HCT116 (cell line): ENCODE measurements at regions not wholly inside any gene's neighbourhood (a gene's known extent, or its start where the extent isn't known, plus 50 kb on each side); places are given as distances from the start of the nearest gene placed in this dataset.

ENCODE experiments used
- ATAC-seq: fragments of 200-7000 bp; cut with Tn5 transposase; 2 replicates; pipeline ENCODE4 v1.9.1; 2020; ENCODE audit warnings: mild to moderate bottlenecking, moderate library complexity
- BruUV-seq: library from RNA; stranded (reverse); fragments of 400-500 nt; replicated peaks from 2 replicates; lab custom pipeline; 2021; lab: Mats Ljungman, UMichigan
- CTCF ChIA-PET: fragments of 300-600 bp; sonication (Branson Sonifier 250); formaldehyde crosslinking; loops from one replicate; lab custom pipeline; 2021; ENCODE audit warnings: antibody characterized with exemption; lab: Charles Lee
- POLR2A ChIA-PET: fragments of 300-600, 350-600 bp; sonication (Branson Sonifier 250); formaldehyde crosslinking; loops from one replicate; lab custom pipeline; 2021; ENCODE audit warnings: antibody characterized with exemption; lab: Charles Lee
- RAD21 ChIA-PET, 2 experiments: fragments of 300-600 bp; sonication (Branson Sonifier 250); formaldehyde crosslinking; loops; one replicate each; lab custom pipeline; 2023; ENCODE audit warnings: low total read pairs in 2 of 2; ENCODE audit not compliant: uncharacterized antibody in 2 of 2, unreplicated experiment in 2 of 2, low non-redundant PET in 1 of 2; lab: Charles Lee
- DNase-seq: peaks from one replicate; pipeline ENCODE4 v3.0.0-alpha.2; 2010; ENCODE audit warnings: low read depth, low spot score
- H2AFZ ChIP-seq: fragments of 200-600 bp; shearing (Covaris generic), sonication (generic); 2 replicates; pipeline ENCODE4 v1.6.1; 2017; ENCODE audit warnings: low read depth, mixed run types, mixed read lengths, antibody characterized with exemption, low read length; ENCODE audit not compliant: poor library complexity, severe bottlenecking
- H3K27ac ChIP-seq: 2 replicates; pipeline ENCODE4 v1.5.1; 2012; ENCODE audit warnings: low read depth, low read length
- H3K27me3 ChIP-seq: fragments of 200-600 bp; sonication (generic); 2 replicates; pipeline ENCODE4 v1.6.1; 2016; ENCODE audit warnings: mixed run types, low read length, mixed read lengths; ENCODE audit not compliant: insufficient read depth
- H3K36me3 ChIP-seq, 2 experiments: fragments of 200-500 bp in 1 of 2; fragments of 200-600 bp in 1 of 2; sonication (Bioruptor generic) in 1 of 2; sonication (generic) in 1 of 2; 2 replicates each; pipeline versions ENCODE4 v1.5.1 to v1.6.1; 2014 to 2016; ENCODE audit warnings: low read length in 2 of 2, inconsistent platforms in 1 of 2, mixed read lengths in 1 of 2, mixed run types in 1 of 2; ENCODE audit not compliant: insufficient read depth in 2 of 2, control insufficient read depth in 1 of 2
- H3K4me1 ChIP-seq, 2 experiments: fragments of 200-600 bp in 1 of 2; sonication (generic) in 1 of 2; 2 replicates each; pipeline versions ENCODE4 v1.5.1 to v1.6.1; 2012 to 2017; ENCODE audit warnings: low read length in 2 of 2, inconsistent platforms in 1 of 2, mild to moderate bottlenecking in 1 of 2, mixed read lengths in 1 of 2, mixed run types in 1 of 2, moderate library complexity in 1 of 2; ENCODE audit not compliant: insufficient read depth in 2 of 2, control insufficient read depth in 1 of 2
- H3K4me2 ChIP-seq: fragments of 200-600 bp; sonication (generic); 2 replicates; pipeline ENCODE4 v1.6.1; 2017; ENCODE audit warnings: mixed run types, low read length, mixed read lengths
- H3K4me3 ChIP-seq, 2 experiments: fragments of 200-600 bp in 1 of 2; sonication (generic) in 1 of 2; replicated peaks in 1 of 2; 2 replicates each; pipeline ENCODE4 v1.5.1; 2011 to 2016; ENCODE audit warnings: low read length in 2 of 2, control low read depth in 1 of 2, low read depth in 1 of 2, mild to moderate bottlenecking in 1 of 2, mixed read lengths in 1 of 2, mixed run types in 1 of 2
- H3K79me2 ChIP-seq: fragments of 200-600 bp; sonication (generic); 2 replicates; pipeline ENCODE4 v1.6.1; 2017; ENCODE audit warnings: mild to moderate bottlenecking, mixed run types, low read length, moderate library complexity, mixed read lengths; ENCODE audit not compliant: insufficient read depth
- H3K9ac ChIP-seq: fragments of 200-600 bp; sonication (generic); 2 replicates; pipeline ENCODE4 v1.6.1; 2016; ENCODE audit warnings: low read length, mixed read lengths
- H3K9me2 ChIP-seq: fragments of 200-600 bp; sonication (generic), shearing (Covaris generic); 2 replicates; pipeline ENCODE4 v1.6.1; 2017; ENCODE audit warnings: mixed run types, mild to moderate bottlenecking, moderate library complexity; ENCODE audit not compliant: insufficient read depth
- H3K9me3 ChIP-seq, 2 experiments: fragments of 200-500 bp in 1 of 2; fragments of 200-600 bp in 1 of 2; sonication (Bioruptor generic) in 1 of 2; sonication (generic) in 1 of 2; 2 replicates each; pipeline ENCODE4 v1.6.1; 2014 to 2017; ENCODE audit warnings: low read length in 2 of 2, mixed read lengths in 2 of 2, inconsistent platforms in 1 of 2, low read depth in 1 of 2, mild to moderate bottlenecking in 1 of 2, mixed run types in 1 of 2, moderate library complexity in 1 of 2; ENCODE audit not compliant: control insufficient read depth in 1 of 2, insufficient read depth in 1 of 2
- H4K20me1 ChIP-seq: fragments of 200-600 bp; sonication (generic), shearing (Covaris generic); 2 replicates; pipeline ENCODE4 v1.6.1; 2017; ENCODE audit warnings: mixed run types, mild to moderate bottlenecking, moderate library complexity; ENCODE audit not compliant: insufficient read depth
- ATF3 ChIP-seq: IDR thresholded peaks from 2 replicates; pipeline ENCODE4 v1.6.1; 2012
- CBX3 ChIP-seq: IDR thresholded peaks from 2 replicates; pipeline ENCODE4 v1.6.1; 2012; ENCODE audit warnings: low read depth
- CEBPB ChIP-seq: IDR thresholded peaks from 2 replicates; pipeline ENCODE4 v1.6.1; 2012; ENCODE audit warnings: low read depth
- ELF1 ChIP-seq: IDR thresholded peaks from 2 replicates; pipeline ENCODE4 v1.6.1; 2012; ENCODE audit warnings: low read depth, borderline replicate concordance
- EZH2 ChIP-seq: fragments of 200-600 bp; sonication (generic); IDR thresholded peaks from 2 replicates; pipeline ENCODE4 v1.6.1; 2017; ENCODE audit warnings: antibody characterized with exemption, mixed run types
- FOSL1 ChIP-seq: IDR thresholded peaks from 2 replicates; pipeline ENCODE4 v1.6.1; 2012; ENCODE audit warnings: low read depth
- MAX ChIP-seq: IDR thresholded peaks from 2 replicates; pipeline ENCODE4 v1.6.1; 2012
- SIN3A ChIP-seq: IDR thresholded peaks from 2 replicates; pipeline ENCODE4 v1.6.1; 2012; ENCODE audit warnings: low read depth
- SP1 ChIP-seq: IDR thresholded peaks from 2 replicates; pipeline ENCODE4 v1.6.1; 2012; ENCODE audit warnings: low read depth
- ZBTB33 ChIP-seq: IDR thresholded peaks from 2 replicates; pipeline ENCODE4 v1.6.1; 2011; ENCODE audit warnings: mild to moderate bottlenecking, low read length, moderate library complexity; ENCODE audit not compliant: insufficient replicate concordance; ENCODE audit errors: extremely low read depth
- intact Hi-C: fragments of 100-400 bp; cut with micrococcal nuclease; formaldehyde crosslinking; loops from 2 replicates; pipeline ENCODE4 v1.10.0; 2022

GRCh38 chr2:190763100-190763499 lies 114.2 kb downstream of the NAB1 start:
- no TSS peak for BruUV-seq
- Histone ChIP-seq H3K4me3 (no peak overlapping the region), H3K36me3 (no peaks in the 10 kb centered on the region), H3K9me3 (no peaks in the 10 kb centered on the region), H4K20me1 (no peaks in the 10 kb centered on the region), H3K79me2 (no peaks in the 10 kb centered on the region), H3K4me2 (no peak overlapping the region), H3K4me1 (peaks cover 7 to 31% of the 10 kb centered on the region in 2 experiments; a peak in 3 of 4 replicates), H3K9me2 (no peaks in the 10 kb centered on the region), H3K27ac (no peak overlapping the region), H3K27me3 (no peaks in the 10 kb centered on the region), H2AFZ (no peak overlapping the region), H3K9ac (no peak overlapping the region)
- TF ChIP-seq ZBTB33 (no peak), SIN3A (no peak), EZH2 (no peak), CEBPB (no peak), FOSL1 (no peak), MAX (no peak), ATF3 (no peak), SP1 (no peak), ELF1 (no peak), CBX3 (no peak)
- CTCF ChIA-PET, result no interaction called here
- no peak for ATAC-seq
- POLR2A ChIA-PET, result no interaction called here
- RAD21 ChIA-PET, result no interaction called here
- no peak for DNase-seq
- intact Hi-C loops, result no loop called here
